GM20000 (cell line): ENCODE measurements at regions not wholly inside any gene's neighbourhood (a gene's known extent, or its start where the extent isn't known, plus 50 kb on each side); places are given as distances from the start of the nearest gene placed in this dataset.

Experiments
- DNase-seq: peaks from one replicate; pipeline ENCODE4 v3.0.0; 2012; ENCODE audit warnings: low spot score
- CTCF ChIP-seq: IDR thresholded peaks from 2 replicates; pipeline ENCODE4 v1.5.1; 2012; ENCODE audit warnings: mild to moderate bottlenecking, control low read depth; ENCODE audit errors: extremely low read depth, missing control alignments

- no peak for DNase-seq
- no peak for TF ChIP-seq CTCF
Observed at GRCh38 chr10:25761937-25762336, 172.1 kb upstream of the MYO3A start.

GRCh38 chr10:25766213-25766612, 167.8 kb upstream of the MYO3A start:
- TF ChIP-seq CTCF: no peak
- DNase-seq: no peak

GRCh38 chr10:25766687-25767221, 167.3 kb upstream of the MYO3A start:
- no peak for TF ChIP-seq CTCF
- no peak for DNase-seq

GRCh38 chr10:25768167-25768566, 165.9 kb upstream of the MYO3A start:
- no peak for DNase-seq

DNA sequence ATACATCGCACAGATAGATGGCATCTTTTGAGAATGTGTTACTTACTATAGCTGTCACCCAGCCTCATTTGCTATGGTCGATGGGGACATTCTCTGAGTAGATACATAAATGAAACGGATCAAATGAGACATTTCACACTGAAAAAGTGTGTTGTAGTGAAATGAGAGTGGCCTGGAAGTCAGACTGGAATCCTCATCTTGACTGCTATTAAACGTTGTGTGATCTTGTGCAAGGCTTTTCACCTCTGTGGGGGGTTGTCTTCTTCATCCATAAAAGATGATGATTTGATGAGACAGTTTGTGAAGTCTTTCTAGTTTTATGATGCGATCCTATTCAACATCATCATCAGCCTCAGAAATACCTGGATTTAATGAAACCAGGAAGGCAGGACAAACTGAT, 155.4 kb upstream of the MYO3A start:
- DNase-seq: no peak
- no peak for TF ChIP-seq CTCF

More at GRCh38 chr10:25768167-25768566, 165.9 kb upstream of the MYO3A start:
- TF ChIP-seq CTCF: no peak

DNA sequence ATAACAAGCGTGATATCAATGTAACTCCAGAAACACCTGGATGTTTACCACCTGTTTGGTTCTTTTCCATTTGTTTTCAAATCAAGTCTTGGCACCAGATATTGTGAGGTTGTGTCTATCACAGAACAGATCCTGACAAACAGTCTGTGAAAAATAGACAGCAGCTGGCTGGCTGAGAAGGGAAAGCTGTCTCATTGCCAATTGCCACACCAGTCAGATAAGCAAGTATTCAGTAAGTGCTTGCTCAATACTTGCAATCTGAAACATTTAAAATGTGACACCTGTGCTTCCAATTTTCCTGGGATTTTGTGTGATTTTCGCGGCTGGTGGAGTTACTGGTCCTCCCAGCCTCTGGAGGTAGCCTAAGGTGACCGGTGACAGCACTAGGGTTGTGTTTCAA, 147.9 kb upstream of the MYO3A start:
- no peak for TF ChIP-seq CTCF
- no peak for DNase-seq

DNA sequence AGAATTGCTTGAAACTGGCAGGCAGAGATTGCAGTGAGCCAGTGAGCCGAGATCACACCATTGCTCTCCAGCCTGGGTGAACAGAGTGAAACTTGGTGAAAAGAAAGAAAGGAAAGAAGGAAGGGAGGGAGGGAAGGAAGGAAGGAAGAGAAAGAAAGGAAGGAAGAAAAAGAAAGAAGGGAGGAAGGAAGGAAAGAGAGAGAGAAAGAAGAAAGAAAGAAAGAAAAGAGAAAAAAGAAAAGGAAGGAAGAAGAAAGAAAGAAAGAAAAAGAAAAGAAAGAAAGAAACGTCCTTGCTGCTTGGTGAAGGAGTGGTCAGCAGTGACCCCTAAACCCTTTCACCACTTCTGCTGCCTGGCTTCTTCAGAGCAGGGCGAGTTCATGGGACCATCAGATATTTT, 147.1 kb upstream of the MYO3A start:
- no peak for DNase-seq
- TF ChIP-seq CTCF: no peak
